ENCODE measurements at regions not wholly inside any gene's neighbourhood (a gene's known extent, or its start where the extent isn't known, plus 50 kb on each side); places are given as distances from the start of the nearest gene placed in this dataset.

DNA sequence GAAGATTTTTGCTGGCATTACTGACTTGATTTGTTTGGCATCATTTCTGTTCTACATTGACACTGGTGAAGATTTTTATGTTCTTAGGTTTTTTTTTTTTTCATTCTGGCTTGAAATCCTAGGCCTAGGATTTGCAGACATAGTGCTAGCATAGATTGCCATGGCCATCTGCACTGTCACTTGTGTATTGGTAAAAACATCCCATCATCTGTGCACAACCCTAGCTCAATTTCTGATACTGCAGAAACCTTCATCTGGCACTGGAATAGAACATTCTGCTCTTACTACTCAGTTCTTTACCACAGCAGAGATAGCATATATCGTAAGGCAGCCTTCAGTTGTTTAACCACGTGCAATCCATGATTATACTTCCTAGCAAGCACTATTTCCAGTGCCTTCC is 111.5 kb upstream of the IL15 start:
- TF ChIP-seq, protein P1, sequence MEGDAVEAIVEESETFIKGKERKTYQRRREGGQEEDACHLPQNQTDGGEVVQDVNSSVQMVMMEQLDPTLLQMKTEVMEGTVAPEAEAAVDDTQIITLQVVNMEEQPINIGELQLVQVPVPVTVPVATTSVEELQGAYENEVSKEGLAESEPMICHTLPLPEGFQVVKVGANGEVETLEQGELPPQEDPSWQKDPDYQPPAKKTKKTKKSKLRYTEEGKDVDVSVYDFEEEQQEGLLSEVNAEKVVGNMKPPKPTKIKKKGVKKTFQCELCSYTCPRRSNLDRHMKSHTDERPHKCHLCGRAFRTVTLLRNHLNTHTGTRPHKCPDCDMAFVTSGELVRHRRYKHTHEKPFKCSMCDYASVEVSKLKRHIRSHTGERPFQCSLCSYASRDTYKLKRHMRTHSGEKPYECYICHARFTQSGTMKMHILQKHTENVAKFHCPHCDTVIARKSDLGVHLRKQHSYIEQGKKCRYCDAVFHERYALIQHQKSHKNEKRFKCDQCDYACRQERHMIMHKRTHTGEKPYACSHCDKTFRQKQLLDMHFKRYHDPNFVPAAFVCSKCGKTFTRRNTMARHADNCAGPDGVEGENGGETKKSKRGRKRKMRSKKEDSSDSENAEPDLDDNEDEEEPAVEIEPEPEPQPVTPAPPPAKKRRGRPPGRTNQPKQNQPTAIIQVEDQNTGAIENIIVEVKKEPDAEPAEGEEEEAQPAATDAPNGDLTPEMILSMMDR (IDR thresholded peaks at IDR 0.05; ENCODE audit: unreplicated experiment) = no peak
- H3K4me1 Mint-ChIP-seq (ENCODE audit: low read depth, unreplicated experiment) = no peaks in the 10 kb centered on the region
- H3K27ac Mint-ChIP-seq (ENCODE audit: unreplicated experiment) = no peak overlapping the region
- no peaks in the 10 kb centered on the region for H3K9me3 Mint-ChIP-seq (ENCODE audit: low read depth, unreplicated experiment)
- no peaks in the 10 kb centered on the region for H3K36me3 Mint-ChIP-seq (ENCODE audit: insufficient read depth, unreplicated experiment)
- H3K27me3 Mint-ChIP-seq (ENCODE audit: unreplicated experiment) = no peaks in the 10 kb centered on the region
- no peak for DNase-seq
- no peak overlapping the region for H3K4me3 Mint-ChIP-seq (ENCODE audit: low read depth, unreplicated experiment)
- CTCF ChIA-PET = no interaction called here
- BruUV-seq (replicated peaks) = no TSS peak
- intact Hi-C loops (cut with micrococcal nuclease; ENCODE audit: unreplicated experiment) = no loop called here

DNA sequence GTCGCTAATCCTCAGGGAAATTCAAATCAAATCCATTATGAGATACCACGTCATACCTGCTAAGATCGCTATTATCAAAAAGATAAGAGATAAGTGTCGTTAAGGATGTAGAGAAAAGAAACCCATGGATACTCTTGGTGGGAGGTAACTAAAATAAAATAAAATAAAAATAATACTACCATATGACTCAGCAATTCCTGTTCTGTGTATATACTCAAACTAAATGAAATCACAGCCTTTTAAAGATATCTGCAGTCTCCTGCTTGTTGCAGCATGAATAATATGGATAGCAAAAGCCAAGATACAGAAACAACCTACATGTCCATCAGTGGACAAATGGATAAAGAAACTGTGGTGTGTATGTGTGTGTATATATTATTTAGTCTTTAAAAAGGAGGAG is 105.8 kb upstream of the IL15 start:
- Mint-ChIP-seq H3K36me3 (ENCODE audit: insufficient read depth, unreplicated experiment) (no peaks in the 10 kb centered on the region), H3K27ac (ENCODE audit: unreplicated experiment) (no peak overlapping the region), H3K4me1 (ENCODE audit: low read depth, unreplicated experiment) (no peaks in the 10 kb centered on the region), H3K27me3 (ENCODE audit: unreplicated experiment) (no peaks in the 10 kb centered on the region), H3K9me3 (ENCODE audit: low read depth, unreplicated experiment) (no peaks in the 10 kb centered on the region), H3K4me3 (ENCODE audit: low read depth, unreplicated experiment) (no peak overlapping the region)
- DNase-seq = no peak
- intact Hi-C loops (cut with micrococcal nuclease; ENCODE audit: unreplicated experiment) = no loop called here
- TF ChIP-seq, protein P1 (IDR thresholded peaks at IDR 0.05; ENCODE audit: unreplicated experiment) = no peak
- CTCF ChIA-PET = no interaction called here
- BruUV-seq (replicated peaks) = no TSS peak

DNA sequence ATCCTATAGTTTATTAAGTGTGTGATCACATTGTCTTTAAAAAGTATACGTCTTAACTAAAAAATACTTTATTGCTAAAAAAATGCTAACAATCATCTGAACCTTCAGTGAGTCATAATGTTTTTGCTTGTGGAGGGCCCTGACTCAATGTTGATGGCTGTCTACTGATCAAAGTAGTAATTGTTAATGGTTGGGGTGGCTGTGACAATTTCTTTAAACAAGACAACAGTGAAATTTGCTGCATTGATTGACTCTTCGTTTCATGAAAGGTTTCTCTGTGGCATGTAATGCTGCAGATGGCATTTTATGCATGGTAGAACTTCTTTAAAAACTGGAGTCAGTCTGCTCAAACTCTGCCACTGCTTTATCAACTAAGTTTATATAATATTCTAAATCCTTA is 101.4 kb upstream of the IL15 start:
- no peak for DNase-seq
- CTCF ChIA-PET = no interaction called here
- no TSS peak for BruUV-seq (replicated peaks)
- H3K9me3 Mint-ChIP-seq (ENCODE audit: low read depth, unreplicated experiment) = no peaks in the 10 kb centered on the region
- no peaks in the 10 kb centered on the region for H3K27me3 Mint-ChIP-seq (ENCODE audit: unreplicated experiment)
- no peak overlapping the region for H3K27ac Mint-ChIP-seq (ENCODE audit: unreplicated experiment)
- H3K4me3 Mint-ChIP-seq (ENCODE audit: low read depth, unreplicated experiment) = no peak overlapping the region
- intact Hi-C loops (cut with micrococcal nuclease; ENCODE audit: unreplicated experiment) = no loop called here
- no peaks in the 10 kb centered on the region for H3K4me1 Mint-ChIP-seq (ENCODE audit: low read depth, unreplicated experiment)
- no peaks in the 10 kb centered on the region for H3K36me3 Mint-ChIP-seq (ENCODE audit: insufficient read depth, unreplicated experiment)
- TF ChIP-seq, protein P1 (IDR thresholded peaks at IDR 0.05; ENCODE audit: unreplicated experiment) = no peak

DNA sequence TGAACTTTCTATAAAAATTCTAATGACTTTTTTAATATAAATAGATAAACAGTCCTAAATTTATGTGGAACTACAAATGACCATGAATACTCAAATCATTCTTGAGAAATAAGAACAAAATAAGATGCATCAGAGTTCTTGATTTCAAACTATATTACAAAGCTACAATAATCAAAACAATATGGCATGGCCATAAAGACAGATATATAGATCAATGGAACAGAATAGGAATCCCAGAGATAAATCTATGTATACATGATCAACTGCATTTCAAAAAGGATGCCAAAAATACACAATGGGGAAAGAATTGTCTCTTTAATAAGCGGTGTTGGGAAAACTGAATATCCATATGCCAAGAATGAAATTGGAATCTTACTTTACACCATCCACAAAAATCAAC is 98.4 kb upstream of the IL15 start:
- intact Hi-C loops (cut with micrococcal nuclease; ENCODE audit: unreplicated experiment) = no loop called here
- CTCF ChIA-PET = no interaction called here
- Mint-ChIP-seq H3K27ac (ENCODE audit: unreplicated experiment) (no peak overlapping the region), H3K36me3 (ENCODE audit: insufficient read depth, unreplicated experiment) (no peaks in the 10 kb centered on the region), H3K4me3 (ENCODE audit: low read depth, unreplicated experiment) (no peak overlapping the region), H3K4me1 (ENCODE audit: low read depth, unreplicated experiment) (peaks cover 10% of the 10 kb centered on the region), H3K27me3 (ENCODE audit: unreplicated experiment) (no peaks in the 10 kb centered on the region), H3K9me3 (ENCODE audit: low read depth, unreplicated experiment) (no peaks in the 10 kb centered on the region)
- DNase-seq = no peak
- BruUV-seq (replicated peaks) = no TSS peak
- TF ChIP-seq, protein P1 (IDR thresholded peaks at IDR 0.05; ENCODE audit: unreplicated experiment) = no peak

DNA sequence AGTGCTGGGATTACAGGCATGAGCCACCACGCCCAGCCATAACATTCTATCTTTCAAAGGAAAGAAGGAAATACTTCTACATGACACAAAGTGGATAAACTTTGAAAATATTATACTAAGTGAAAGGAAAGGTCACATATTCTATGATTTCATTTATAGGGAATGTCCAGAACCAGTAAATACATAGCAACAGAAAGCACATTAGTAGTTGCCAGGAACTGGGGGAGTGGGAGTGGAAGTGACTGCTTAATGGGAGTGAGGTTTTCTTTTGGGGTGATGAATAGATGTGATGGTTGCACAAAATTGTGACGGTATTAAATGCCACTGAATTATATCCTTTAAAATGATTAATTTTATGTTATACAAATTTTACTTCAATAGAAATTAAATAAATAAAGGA is 95.7 kb upstream of the IL15 start:
- Mint-ChIP-seq H3K4me1 (ENCODE audit: low read depth, unreplicated experiment) (peaks cover 10% of the 10 kb centered on the region), H3K9me3 (ENCODE audit: low read depth, unreplicated experiment) (no peaks in the 10 kb centered on the region), H3K27me3 (ENCODE audit: unreplicated experiment) (no peaks in the 10 kb centered on the region), H3K4me3 (ENCODE audit: low read depth, unreplicated experiment) (no peak overlapping the region), H3K27ac (ENCODE audit: unreplicated experiment) (no peak overlapping the region), H3K36me3 (ENCODE audit: insufficient read depth, unreplicated experiment) (no peaks in the 10 kb centered on the region)
- intact Hi-C loops (cut with micrococcal nuclease; ENCODE audit: unreplicated experiment) = no loop called here
- BruUV-seq (replicated peaks) = no TSS peak
- CTCF ChIA-PET = no interaction called here
- TF ChIP-seq, protein P1 (IDR thresholded peaks at IDR 0.05; ENCODE audit: unreplicated experiment) = no peak
- no peak for DNase-seq

All from Calu3 (cell line).